NCI-H1048 (cell line): ENCODE measurements at regions not wholly inside any gene's neighbourhood (a gene's known extent, or its start where the extent isn't known, plus 50 kb on each side); places are given as distances from the start of the nearest gene placed in this dataset.
"Not testable (repeated sequence)": the region's sequence is repeated elsewhere in the genome, so short reads cannot be mapped to it uniquely, and the experiment has no call there.

Experiments
- DNase-seq: peaks from one replicate; lab custom pipeline; 2025; lab: John Stamatoyannopoulos, UW

GRCh38 chr4:84126061-84126787, 372.9 kb downstream of the NKX6-1 start:
- no peak for DNase-seq

GRCh38 chr4:84110040-84110439, 389.1 kb downstream of the NKX6-1 start:
- no peak for DNase-seq

DNA sequence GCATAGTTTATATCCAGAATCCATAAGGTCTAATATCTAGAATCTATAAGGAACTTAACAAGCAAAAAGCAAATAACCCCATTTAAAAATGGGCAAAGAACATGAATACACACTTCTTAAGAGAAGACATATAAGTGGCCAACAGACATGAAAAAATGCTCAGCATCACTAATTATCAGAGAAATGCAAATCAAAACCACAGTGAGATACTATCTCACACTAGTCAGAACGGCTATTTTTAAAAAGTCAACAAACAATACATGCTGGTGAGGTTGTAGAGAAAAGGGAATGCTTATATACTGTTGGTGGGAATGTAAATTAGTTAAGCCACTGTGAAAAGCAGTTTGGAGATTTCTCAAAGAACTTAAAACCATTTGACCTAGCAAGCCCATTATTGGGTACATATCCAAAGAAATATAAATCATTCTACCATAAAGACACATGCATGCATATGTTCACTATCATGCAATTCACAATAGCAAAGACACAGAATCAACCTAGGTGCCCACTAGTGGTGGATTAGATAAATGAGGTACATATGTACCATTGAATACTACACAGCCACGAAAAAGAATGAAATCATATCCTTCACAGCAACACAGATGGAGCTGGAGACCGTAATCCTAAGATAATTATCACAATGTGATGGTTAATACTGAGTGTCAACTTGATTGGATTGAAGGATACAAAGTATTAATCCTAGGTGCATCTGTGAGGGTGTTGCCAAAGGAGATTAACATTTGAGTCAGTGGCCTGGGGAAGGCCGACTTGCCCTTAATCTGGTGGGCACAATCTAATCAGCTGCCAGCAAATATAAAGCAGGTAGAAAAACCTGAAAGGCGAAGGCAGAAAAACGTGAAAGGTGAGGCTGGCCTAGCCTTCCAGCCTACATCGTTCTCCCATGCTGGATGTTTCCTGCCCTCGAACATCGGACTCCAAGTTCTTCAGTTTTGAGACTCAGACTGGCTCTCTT, 397.2 kb downstream of the NKX6-1 start:
- not testable (repeated sequence) for DNase-seq

GRCh38 chr4:84100071-84100470, 399.0 kb downstream of the NKX6-1 start:
- DNase-seq, result no peak

GRCh38 chr4:84099599-84099998, 399.5 kb downstream of the NKX6-1 start:
- DNase-seq, result no peak

DNA sequence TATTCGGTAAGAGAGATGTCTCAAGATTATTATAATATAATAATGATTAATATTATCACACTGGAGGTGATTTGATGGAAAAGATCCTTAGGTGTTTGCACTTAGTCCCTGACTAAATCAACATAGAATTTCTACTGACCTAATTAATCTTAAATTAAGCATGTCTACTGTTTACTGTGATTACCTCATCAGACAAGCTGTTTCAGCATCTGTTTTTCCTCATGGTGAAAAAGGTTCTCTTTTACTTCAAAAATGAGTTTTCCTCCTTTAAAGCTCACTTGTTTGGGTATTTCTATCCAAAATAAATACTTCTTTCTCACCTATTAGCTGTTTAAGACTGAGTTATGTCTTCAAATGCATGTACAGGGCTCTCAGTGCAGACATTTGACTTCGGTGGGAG, 407.8 kb downstream of the NKX6-1 start:
- DNase-seq, result no peak

DNA sequence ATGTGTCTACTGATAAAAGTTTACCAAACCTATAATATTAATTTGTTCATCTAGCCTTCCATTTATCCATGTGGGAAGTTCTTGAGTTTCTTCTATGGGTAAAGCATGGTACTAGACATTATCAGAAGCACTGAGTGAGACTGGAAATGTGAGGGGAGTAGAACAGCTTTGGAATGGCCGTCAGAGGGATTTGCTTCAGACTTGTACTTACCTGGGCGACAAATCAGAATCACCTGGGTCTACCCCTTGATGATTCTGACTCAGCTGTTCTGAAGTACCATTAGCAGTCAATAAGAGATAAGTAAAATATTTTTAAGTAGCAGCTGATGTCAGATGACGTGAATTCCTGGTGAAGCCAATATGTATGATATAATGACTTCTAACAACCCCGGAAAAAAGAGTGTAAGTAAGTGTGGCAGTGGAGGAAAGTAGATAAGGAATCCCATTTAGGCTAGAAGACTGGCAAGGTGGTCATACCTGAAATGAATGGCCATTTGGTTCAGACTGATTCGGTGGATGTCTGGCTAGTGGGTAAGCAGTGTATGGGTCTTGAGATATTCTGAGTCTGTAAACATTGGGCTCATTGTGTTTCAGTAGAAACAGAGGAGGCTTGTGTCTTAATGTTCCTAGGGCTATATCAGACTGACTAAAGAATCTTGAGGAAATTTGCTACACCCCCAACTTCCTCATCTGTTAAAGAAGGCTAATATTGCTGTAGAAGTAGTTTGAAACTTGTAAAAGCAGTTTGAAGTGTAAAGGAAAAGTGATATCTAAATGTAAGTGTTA, 409.2 kb downstream of the NKX6-1 start:
- DNase-seq, result no peak

DNA sequence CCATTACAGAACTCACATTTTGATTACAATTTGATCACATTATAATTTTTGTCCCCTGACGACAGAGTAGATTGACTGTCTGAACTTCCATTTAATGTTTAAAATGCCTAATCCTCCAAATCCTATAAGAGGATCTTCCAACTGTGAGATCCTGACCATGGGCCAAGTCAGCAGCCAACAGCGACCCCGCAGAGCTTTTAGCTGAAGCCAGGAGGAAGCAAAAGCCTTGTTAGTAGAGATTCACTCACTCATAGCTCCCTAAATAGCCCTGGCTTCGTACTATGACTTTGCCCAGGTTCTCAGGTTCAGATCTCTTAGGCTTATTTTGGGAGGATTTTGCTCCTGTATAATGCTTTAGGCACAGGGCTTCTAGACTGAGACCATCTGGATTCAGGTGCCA, 413.1 kb downstream of the NKX6-1 start:
- no peak for DNase-seq

- DNase-seq, result no peak
Measured at GRCh38 chr4:84070289-84070688, 428.8 kb downstream of the NKX6-1 start.

DNA sequence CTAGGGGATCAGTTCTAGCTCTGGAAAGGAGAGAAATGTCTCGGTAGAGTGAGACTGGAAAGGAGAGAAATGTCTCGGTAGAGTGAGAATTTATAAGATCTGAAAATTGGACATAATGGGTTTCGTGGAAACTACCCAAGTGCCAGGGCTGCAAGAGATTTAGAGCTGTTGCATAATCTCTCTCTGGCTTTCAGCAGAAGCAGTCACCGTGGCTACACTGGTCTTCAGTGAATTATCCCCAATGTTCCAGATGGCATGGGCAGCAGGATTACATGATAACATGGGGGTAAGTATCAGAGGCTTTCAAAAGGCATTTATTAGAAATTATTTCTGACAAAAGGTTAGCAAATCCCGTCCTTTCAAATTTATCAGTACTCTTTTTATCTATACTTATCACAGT, 435.5 kb downstream of the NKX6-1 start:
- DNase-seq, result no peak

- no peak for DNase-seq
Measured at GRCh38 chr4:84058201-84058600, 440.9 kb downstream of the NKX6-1 start.

DNA sequence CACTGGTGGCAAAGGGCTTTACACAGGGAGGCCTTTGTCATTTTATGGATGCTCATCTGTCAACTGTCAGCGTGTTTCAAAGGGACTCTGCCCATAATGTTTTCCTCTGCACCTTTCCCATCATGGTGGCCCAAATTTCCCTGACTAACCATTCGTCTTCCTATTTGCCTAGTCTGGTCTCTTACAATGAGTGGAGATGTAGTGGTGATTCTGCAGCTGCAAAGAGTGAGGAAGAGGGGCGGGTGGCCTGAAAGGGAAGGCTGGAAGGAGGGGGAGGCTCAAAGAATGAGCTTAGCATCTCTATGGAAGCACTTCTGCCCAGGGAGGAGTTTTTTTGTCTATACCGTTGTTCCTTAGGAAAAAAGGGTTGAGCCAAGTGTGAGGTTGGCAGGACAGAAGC, 447.5 kb downstream of the NKX6-1 start:
- DNase-seq, result no peak

GRCh38 chr4:84051089-84051488, 448.0 kb downstream of the NKX6-1 start:
- no peak for DNase-seq

DNA sequence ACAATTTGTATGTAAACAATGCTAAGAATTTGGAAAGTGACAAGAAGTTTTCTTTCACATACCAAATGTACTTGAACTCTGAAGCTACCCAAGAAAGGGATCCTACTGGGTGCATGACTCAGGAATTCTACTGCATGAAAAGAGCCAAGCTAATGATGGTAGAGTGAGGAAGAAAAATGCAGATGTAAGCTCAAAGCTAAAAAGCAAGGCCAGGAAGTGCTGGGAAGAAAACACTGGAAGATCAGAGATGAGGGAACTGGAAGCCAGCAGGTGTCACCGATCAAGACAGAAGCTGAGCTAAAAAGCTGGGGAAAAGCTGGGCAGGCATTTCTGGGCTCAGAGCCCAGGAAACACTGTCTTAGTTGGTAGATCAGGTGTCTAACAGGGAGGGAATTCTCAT, 449.1 kb downstream of the NKX6-1 start:
- no peak for DNase-seq

GRCh38 chr4:84046551-84046950, 452.5 kb downstream of the NKX6-1 start:
- DNase-seq, result no peak

- no peak for DNase-seq
Measured at GRCh38 chr4:84041426-84041825, 457.7 kb downstream of the NKX6-1 start.

DNA sequence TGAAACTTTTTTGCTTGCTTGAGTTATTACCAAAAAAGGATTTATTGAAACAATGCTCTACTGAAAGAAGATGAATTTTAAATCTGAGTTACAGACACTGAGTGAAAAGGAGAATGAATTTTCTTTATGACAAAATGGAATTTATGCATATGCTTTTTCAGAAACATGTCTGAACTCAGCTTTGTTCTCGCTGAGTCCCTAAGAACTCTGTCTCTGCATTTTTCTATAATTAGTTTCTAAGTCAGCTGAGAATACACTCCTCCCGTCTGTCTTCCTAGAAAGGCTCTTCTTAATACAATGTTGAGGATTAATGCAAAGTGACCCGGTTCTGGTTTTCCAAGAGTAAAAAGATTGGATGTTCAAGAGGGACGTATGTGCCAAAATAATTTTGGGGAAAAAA, 463.5 kb downstream of the NKX6-1 start:
- DNase-seq, result no peak

DNA sequence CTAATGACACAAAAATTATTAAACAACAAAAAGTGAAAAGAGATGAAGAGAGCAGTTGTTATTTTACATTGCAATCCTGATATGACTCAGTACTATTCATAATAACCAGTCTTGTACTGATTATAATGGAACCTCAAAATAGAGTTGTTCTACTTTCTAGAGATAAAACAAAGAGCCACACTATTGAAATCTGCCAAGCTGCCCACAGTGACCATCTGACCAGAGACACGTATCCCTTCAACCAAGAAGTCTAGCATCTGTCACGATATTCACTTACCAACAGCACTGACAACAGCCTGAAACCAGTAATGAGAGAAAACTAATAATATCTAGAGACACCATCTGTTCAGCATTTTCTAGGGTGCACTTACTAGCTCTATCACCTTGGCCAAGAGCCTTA, 466.7 kb downstream of the NKX6-1 start:
- no peak for DNase-seq

GRCh38 chr4:84031401-84031800, 467.7 kb downstream of the NKX6-1 start:
- no peak for DNase-seq

DNA sequence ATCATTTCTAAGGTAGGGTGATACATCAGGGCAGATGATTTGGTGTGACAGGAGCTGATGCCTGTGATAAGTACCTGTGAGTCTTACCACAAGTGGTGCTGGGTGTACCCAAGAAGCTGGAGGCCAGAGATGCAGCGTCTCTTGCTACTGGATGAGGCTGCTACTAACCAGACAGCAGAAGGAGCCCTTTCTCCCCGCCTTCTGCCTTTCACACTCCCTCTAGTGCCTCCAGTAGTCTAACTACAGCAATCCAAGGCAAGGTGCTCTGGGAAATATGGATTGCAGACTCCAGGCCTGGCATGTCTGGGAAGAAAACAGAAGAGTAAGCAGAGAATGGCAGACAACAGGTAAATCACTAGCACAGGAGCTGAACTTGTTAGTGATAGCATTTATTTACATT, 470.8 kb downstream of the NKX6-1 start:
- DNase-seq, result no peak

DNA sequence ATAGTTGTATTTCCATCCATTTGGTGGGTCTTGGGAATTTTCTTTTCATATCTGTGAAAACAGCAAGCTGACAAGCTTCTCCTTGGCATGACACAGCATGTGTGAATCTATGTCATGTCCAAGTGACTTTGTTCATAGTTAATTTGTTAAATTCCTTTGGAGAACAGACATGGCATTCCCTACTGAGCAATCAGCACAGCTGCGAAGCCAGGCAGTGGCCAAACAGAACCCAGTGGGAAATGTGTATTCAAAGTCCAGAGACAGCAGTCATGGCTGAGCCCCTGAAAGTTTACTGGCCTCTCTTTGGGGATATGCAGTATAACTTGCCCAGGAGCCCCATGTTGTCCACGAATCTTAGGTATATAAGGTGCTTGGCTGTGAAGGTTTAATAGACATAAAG, 474.7 kb downstream of the NKX6-1 start:
- no peak for DNase-seq

- DNase-seq, result no peak
Measured at GRCh38 chr4:84022564-84022963, 476.5 kb downstream of the NKX6-1 start.
